ENCODE measurements at regions not wholly inside any gene's neighbourhood (a gene's known extent, or its start where the extent isn't known, plus 50 kb on each side); places are given as distances from the start of the nearest gene placed in this dataset.

- DNase-seq (ENCODE audit: insufficient read length, low spot score) (no peak), FAIRE-seq (no peak)
- TF ChIP-seq POLR2A (IDR thresholded peaks at IDR 0.05; ENCODE audit: low read depth, low read length), result no peak
- TF ChIP-seq PAX5 (IDR thresholded peaks at IDR 0.05; ENCODE audit: insufficient read depth, low read length, severe bottlenecking), result no peak
- no peak for TF ChIP-seq POLR2AphosphoS5 (IDR thresholded peaks at IDR 0.05; ENCODE audit: low read depth, low read length)
- no peak for TF ChIP-seq SPI1 (IDR thresholded peaks at IDR 0.05; ENCODE audit: low read depth, low read length)
- TF ChIP-seq POU2F2 (IDR thresholded peaks at IDR 0.05; ENCODE audit: low read depth, low read length), result no peak
- no peak for TF ChIP-seq TAF1 (IDR thresholded peaks at IDR 0.05; ENCODE audit: low read depth, low read length)
Measured at GRCh38 chr15:39498629-39499028, 82.2 kb upstream of the THBS1 start.

- DNase-seq (ENCODE audit: insufficient read length, low spot score), result no peak
- TF ChIP-seq PAX5 (IDR thresholded peaks at IDR 0.05; ENCODE audit: insufficient read depth, low read length, severe bottlenecking) (no peak), TAF1 (IDR thresholded peaks at IDR 0.05; ENCODE audit: low read depth, low read length) (no peak), SPI1 (IDR thresholded peaks at IDR 0.05; ENCODE audit: low read depth, low read length) (no peak), POLR2AphosphoS5 (IDR thresholded peaks at IDR 0.05; ENCODE audit: low read depth, low read length) (no peak), POLR2A (IDR thresholded peaks at IDR 0.05; ENCODE audit: low read depth, low read length) (no peak), POU2F2 (IDR thresholded peaks at IDR 0.05; ENCODE audit: low read depth, low read length) (no peak)
- no peak for FAIRE-seq
Measured at GRCh38 chr15:39499042-39499441, 81.8 kb upstream of the THBS1 start.

- TF ChIP-seq SPI1 (IDR thresholded peaks at IDR 0.05; ENCODE audit: low read depth, low read length) (no peak), POLR2A (IDR thresholded peaks at IDR 0.05; ENCODE audit: low read depth, low read length) (no peak), TAF1 (IDR thresholded peaks at IDR 0.05; ENCODE audit: low read depth, low read length) (no peak), PAX5 (IDR thresholded peaks at IDR 0.05; ENCODE audit: insufficient read depth, low read length, severe bottlenecking) (no peak), POU2F2 (IDR thresholded peaks at IDR 0.05; ENCODE audit: low read depth, low read length) (no peak), POLR2AphosphoS5 (IDR thresholded peaks at IDR 0.05; ENCODE audit: low read depth, low read length) (no peak)
- FAIRE-seq (no peak), DNase-seq (ENCODE audit: insufficient read length, low spot score) (no peak)
Measured at GRCh38 chr15:39499681-39500080, 81.2 kb upstream of the THBS1 start.

GRCh38 chr15:39501366-39502081 is 79.4 kb upstream of the THBS1 start:
- FAIRE-seq (no peak), DNase-seq (ENCODE audit: insufficient read length, low spot score) (no peak)
- TF ChIP-seq POLR2A (IDR thresholded peaks at IDR 0.05; ENCODE audit: low read depth, low read length) (no peak), SPI1 (IDR thresholded peaks at IDR 0.05; ENCODE audit: low read depth, low read length) (no peak), TAF1 (IDR thresholded peaks at IDR 0.05; ENCODE audit: low read depth, low read length) (no peak), POLR2AphosphoS5 (IDR thresholded peaks at IDR 0.05; ENCODE audit: low read depth, low read length) (no peak), PAX5 (IDR thresholded peaks at IDR 0.05; ENCODE audit: insufficient read depth, low read length, severe bottlenecking) (no peak), POU2F2 (IDR thresholded peaks at IDR 0.05; ENCODE audit: low read depth, low read length) (no peak)

- DNase-seq (ENCODE audit: insufficient read length, low spot score), result no peak
- FAIRE-seq, result no peak
Measured at GRCh38 chr15:39502082-39502447, 78.8 kb upstream of the THBS1 start.

GRCh38 chr15:39502611-39503195 is 78.2 kb upstream of the THBS1 start:
- DNase-seq (ENCODE audit: insufficient read length, low spot score) (no peak), FAIRE-seq (no peak)
- TF ChIP-seq TAF1 (IDR thresholded peaks at IDR 0.05; ENCODE audit: low read depth, low read length), result no peak
- no peak for TF ChIP-seq PAX5 (IDR thresholded peaks at IDR 0.05; ENCODE audit: insufficient read depth, low read length, severe bottlenecking)

More at GRCh38 chr15:39502082-39502447, 78.8 kb upstream of the THBS1 start:
- TF ChIP-seq SPI1 (IDR thresholded peaks at IDR 0.05; ENCODE audit: low read depth, low read length) (no peak), POLR2A (IDR thresholded peaks at IDR 0.05; ENCODE audit: low read depth, low read length) (no peak)

GRCh38 chr15:39503526-39503925 is 77.4 kb upstream of the THBS1 start:
- TF ChIP-seq SPI1 (IDR thresholded peaks at IDR 0.05; ENCODE audit: low read depth, low read length) (no peak), POU2F2 (IDR thresholded peaks at IDR 0.05; ENCODE audit: low read depth, low read length) (no peak), POLR2A (IDR thresholded peaks at IDR 0.05; ENCODE audit: low read depth, low read length) (no peak), TAF1 (IDR thresholded peaks at IDR 0.05; ENCODE audit: low read depth, low read length) (no peak), POLR2AphosphoS5 (IDR thresholded peaks at IDR 0.05; ENCODE audit: low read depth, low read length) (no peak), PAX5 (IDR thresholded peaks at IDR 0.05; ENCODE audit: insufficient read depth, low read length, severe bottlenecking) (no peak)

GRCh38 chr15:39504808-39505207 is 76.1 kb upstream of the THBS1 start:
- no peak for DNase-seq (ENCODE audit: insufficient read length, low spot score)
- no peak for FAIRE-seq
- TF ChIP-seq PAX5 (IDR thresholded peaks at IDR 0.05; ENCODE audit: insufficient read depth, low read length, severe bottlenecking) (no peak), TAF1 (IDR thresholded peaks at IDR 0.05; ENCODE audit: low read depth, low read length) (no peak), POU2F2 (IDR thresholded peaks at IDR 0.05; ENCODE audit: low read depth, low read length) (no peak), POLR2AphosphoS5 (IDR thresholded peaks at IDR 0.05; ENCODE audit: low read depth, low read length) (no peak), SPI1 (IDR thresholded peaks at IDR 0.05; ENCODE audit: low read depth, low read length) (no peak)

More at GRCh38 chr15:39503526-39503925, 77.4 kb upstream of the THBS1 start:
- DNase-seq (ENCODE audit: insufficient read length, low spot score), result no peak
- FAIRE-seq, result no peak

GRCh38 chr15:39506146-39506545 is 74.7 kb upstream of the THBS1 start:
- no peak for FAIRE-seq
- TF ChIP-seq POLR2AphosphoS5 (IDR thresholded peaks at IDR 0.05; ENCODE audit: low read depth, low read length), result no peak
- no peak for TF ChIP-seq PAX5 (IDR thresholded peaks at IDR 0.05; ENCODE audit: insufficient read depth, low read length, severe bottlenecking)
- TF ChIP-seq POU2F2 (IDR thresholded peaks at IDR 0.05; ENCODE audit: low read depth, low read length), result no peak
- no peak for TF ChIP-seq TAF1 (IDR thresholded peaks at IDR 0.05; ENCODE audit: low read depth, low read length)
- TF ChIP-seq POLR2A (IDR thresholded peaks at IDR 0.05; ENCODE audit: low read depth, low read length), result no peak
- TF ChIP-seq SPI1 (IDR thresholded peaks at IDR 0.05; ENCODE audit: low read depth, low read length), result no peak

GRCh38 chr15:39508536-39508935 is 72.3 kb upstream of the THBS1 start:
- DNase-seq (ENCODE audit: insufficient read length, low spot score) (no peak), FAIRE-seq (no peak)
- TF ChIP-seq POLR2AphosphoS5 (IDR thresholded peaks at IDR 0.05; ENCODE audit: low read depth, low read length) (no peak), POU2F2 (IDR thresholded peaks at IDR 0.05; ENCODE audit: low read depth, low read length) (no peak), POLR2A (IDR thresholded peaks at IDR 0.05; ENCODE audit: low read depth, low read length) (no peak), TAF1 (IDR thresholded peaks at IDR 0.05; ENCODE audit: low read depth, low read length) (no peak), SPI1 (IDR thresholded peaks at IDR 0.05; ENCODE audit: low read depth, low read length) (no peak), PAX5 (IDR thresholded peaks at IDR 0.05; ENCODE audit: insufficient read depth, low read length, severe bottlenecking) (no peak)

More at GRCh38 chr15:39506146-39506545, 74.7 kb upstream of the THBS1 start:
- no peak for DNase-seq (ENCODE audit: insufficient read length, low spot score)
